ENCODE measurements at regions not wholly inside any gene's neighbourhood (a gene's known extent, or its start where the extent isn't known, plus 50 kb on each side); places are given as distances from the start of the nearest gene placed in this dataset.

DNA sequence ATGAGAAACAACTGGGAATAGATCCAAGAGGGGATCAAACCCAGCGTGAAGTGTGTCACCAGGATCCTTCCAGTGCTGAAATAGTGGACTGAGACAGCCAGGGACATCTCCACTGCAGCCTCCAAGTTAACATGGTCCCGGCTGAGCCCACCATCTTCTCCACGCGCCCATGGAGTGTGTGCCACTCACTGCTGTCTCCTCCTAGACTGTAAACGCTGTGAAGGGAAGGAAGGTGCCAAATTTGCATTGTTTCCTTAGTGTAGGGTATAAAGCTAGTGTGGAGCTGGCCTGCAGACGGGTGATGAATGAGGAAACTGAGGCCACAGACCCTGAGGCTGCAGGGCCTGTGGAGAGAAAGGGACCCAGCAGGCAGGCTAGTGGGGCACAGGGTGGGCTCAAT, 183.6 kb downstream of the FOXD2 start:
- Histone ChIP-seq H3K4me1 (ENCODE audit: control insufficient read depth, insufficient read depth, low read length, poor library complexity, severe bottlenecking) (no peaks in the 10 kb centered on the region), H3K27ac (ENCODE audit: low read depth, low read length, severe bottlenecking) (no peak overlapping the region), H3K36me3 (ENCODE audit: control insufficient read depth, insufficient read depth, low read length) (no peaks in the 10 kb centered on the region), H3K4me3 (ENCODE audit: extremely low read depth, insufficient read depth, low read length, poor library complexity, severe bottlenecking) (no peak overlapping the region), H3K9me3 (ENCODE audit: control insufficient read depth, low read length) (no peaks in the 10 kb centered on the region)
- 94 to 97% methylated on average over 6 of the region's 6 CpGs for WGBS, 2 experiments (ENCODE audit: insufficient coverage in 2 of 2)

DNA sequence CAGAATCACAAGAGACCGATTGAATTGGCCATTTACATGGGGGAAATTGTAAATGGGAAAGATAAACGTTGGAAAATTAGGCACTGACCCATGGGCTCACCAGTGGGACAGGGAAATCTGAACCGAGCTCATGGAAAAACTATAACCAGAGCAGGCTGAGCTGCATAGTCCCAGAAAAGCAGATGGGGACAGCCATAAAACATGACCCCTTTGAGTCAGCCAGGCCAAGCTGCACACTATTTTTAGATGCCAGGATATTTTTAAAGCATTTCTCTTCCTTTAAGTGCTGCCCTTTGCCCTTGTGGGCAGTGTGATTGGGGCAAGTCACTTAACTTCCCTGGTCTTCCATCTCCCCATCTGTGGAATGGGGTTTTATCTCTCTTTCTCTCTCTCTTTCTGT, 184.1 kb downstream of the FOXD2 start:
- no peak overlapping the region for H3K4me3 ChIP-seq (ENCODE audit: extremely low read depth, insufficient read depth, low read length, poor library complexity, severe bottlenecking)
- H3K36me3 ChIP-seq (ENCODE audit: control insufficient read depth, insufficient read depth, low read length): no peaks in the 10 kb centered on the region
- no peaks in the 10 kb centered on the region for H3K9me3 ChIP-seq (ENCODE audit: control insufficient read depth, low read length)
- WGBS, 2 experiments (ENCODE audit: insufficient coverage in 2 of 2): 73 to 82% methylated on average over 3 of the region's 3 CpGs
- H3K4me1 ChIP-seq (ENCODE audit: control insufficient read depth, insufficient read depth, low read length, poor library complexity, severe bottlenecking): no peaks in the 10 kb centered on the region
- H3K27ac ChIP-seq (ENCODE audit: low read depth, low read length, severe bottlenecking): no peak overlapping the region

DNA sequence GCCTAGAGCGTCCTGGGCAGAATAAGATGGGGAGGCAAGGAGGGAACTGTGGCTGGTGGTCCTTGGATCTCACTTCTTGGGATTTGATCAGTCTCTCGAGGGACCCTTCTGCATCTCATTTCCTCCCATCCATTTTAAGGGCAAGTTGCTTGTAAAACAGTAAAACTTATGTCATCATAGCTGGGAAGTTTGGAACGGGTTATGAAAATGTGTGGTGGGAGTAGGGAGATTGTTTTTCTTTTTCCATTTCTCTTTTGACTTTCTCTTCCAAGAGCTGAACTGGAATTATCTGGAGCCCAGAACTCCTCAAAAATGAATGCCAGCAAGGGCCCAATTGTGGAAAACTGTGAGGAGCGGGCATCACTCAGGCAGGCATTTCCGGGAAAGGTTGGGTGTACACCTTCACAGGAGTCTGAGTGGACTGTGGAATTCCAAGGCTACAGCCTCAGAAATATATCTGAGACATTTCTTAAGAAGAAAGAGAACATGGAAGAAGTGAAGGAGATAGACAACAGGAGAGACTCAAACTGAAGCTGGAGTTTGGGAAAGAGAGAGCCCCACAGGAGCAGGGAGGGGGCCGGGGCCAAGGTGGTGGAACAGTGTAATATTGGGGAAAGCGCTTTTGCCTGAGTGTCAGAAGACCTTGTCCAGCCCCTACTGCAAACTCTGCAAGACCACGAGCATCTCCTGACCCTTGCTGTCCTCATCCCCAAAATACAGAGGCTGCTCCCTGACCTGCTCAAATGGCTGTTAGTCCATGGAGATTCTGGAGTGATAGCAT, 185.1 kb downstream of the FOXD2 start:
- Histone ChIP-seq H3K4me1 (ENCODE audit: control insufficient read depth, insufficient read depth, low read length, poor library complexity, severe bottlenecking) (peaks cover 5% of the 10 kb centered on the region), H3K4me3 (ENCODE audit: extremely low read depth, insufficient read depth, low read length, poor library complexity, severe bottlenecking) (no peak overlapping the region), H3K36me3 (ENCODE audit: control insufficient read depth, insufficient read depth, low read length) (no peaks in the 10 kb centered on the region), H3K9me3 (ENCODE audit: control insufficient read depth, low read length) (no peaks in the 10 kb centered on the region), H3K27ac (ENCODE audit: low read depth, low read length, severe bottlenecking) (no peak overlapping the region)
- 91 to 93% methylated on average over 6 to 7 of the region's 8 CpGs for WGBS, 2 experiments (ENCODE audit: insufficient coverage in 2 of 2)

DNA sequence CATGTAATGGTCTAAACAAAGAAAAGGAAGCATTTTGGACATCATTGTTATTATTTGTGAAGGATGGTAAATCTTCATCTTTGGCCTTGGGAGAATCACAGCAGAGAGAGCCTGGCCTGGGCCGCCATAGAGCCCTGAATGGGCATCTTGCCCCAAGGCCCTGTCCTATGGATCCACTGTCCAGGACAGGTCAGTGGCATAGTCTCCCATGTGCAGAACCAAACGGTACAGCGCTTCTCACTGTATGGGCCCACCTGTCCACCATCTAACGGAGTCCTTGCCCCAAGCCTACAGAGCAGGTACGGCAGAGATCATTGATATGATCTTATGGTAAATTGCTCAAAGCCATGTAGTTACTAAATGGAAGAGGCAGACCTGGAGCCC, 185.7 kb downstream of the FOXD2 start:
- Histone ChIP-seq H3K4me3 (ENCODE audit: extremely low read depth, insufficient read depth, low read length, poor library complexity, severe bottlenecking) (no peak overlapping the region), H3K9me3 (ENCODE audit: control insufficient read depth, low read length) (no peaks in the 10 kb centered on the region), H3K4me1 (ENCODE audit: control insufficient read depth, insufficient read depth, low read length, poor library complexity, severe bottlenecking) (peaks cover 5% of the 10 kb centered on the region), H3K36me3 (ENCODE audit: control insufficient read depth, insufficient read depth, low read length) (no peaks in the 10 kb centered on the region), H3K27ac (ENCODE audit: low read depth, low read length, severe bottlenecking) (no peak overlapping the region)
- 96 to 100% methylated on average over 3 to 5 of the region's 5 CpGs for WGBS, 2 experiments (ENCODE audit: insufficient coverage in 2 of 2)

DNA sequence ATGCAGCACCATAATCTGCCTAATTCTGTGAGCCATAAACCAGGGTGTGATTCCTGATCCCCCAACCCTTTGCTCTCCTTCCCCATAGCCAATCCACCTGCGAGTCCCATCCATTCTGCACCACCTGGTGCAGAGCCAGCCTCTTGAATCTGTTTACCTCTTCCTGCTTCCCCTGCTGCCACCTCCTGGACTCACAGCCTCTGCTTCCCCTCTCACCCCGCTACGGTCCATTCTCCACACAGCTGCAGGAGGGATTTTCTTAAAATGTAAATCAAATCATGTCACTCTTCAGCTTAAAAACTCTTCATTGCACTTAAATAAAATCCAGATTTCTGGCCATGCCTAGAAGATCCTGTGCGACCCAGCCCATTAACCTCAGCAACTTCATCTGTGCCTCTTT, 186.7 kb downstream of the FOXD2 start:
- Histone ChIP-seq H3K9me3 (ENCODE audit: control insufficient read depth, low read length) (no peaks in the 10 kb centered on the region), H3K4me3 (ENCODE audit: extremely low read depth, insufficient read depth, low read length, poor library complexity, severe bottlenecking) (no peak overlapping the region), H3K36me3 (ENCODE audit: control insufficient read depth, insufficient read depth, low read length) (no peaks in the 10 kb centered on the region), H3K27ac (ENCODE audit: low read depth, low read length, severe bottlenecking) (no peak overlapping the region), H3K4me1 (ENCODE audit: control insufficient read depth, insufficient read depth, low read length, poor library complexity, severe bottlenecking) (peaks cover 5% of the 10 kb centered on the region)
- 56 to 59% methylated on average over 4 of the region's 4 CpGs for WGBS, 2 experiments (ENCODE audit: insufficient coverage in 2 of 2)

DNA sequence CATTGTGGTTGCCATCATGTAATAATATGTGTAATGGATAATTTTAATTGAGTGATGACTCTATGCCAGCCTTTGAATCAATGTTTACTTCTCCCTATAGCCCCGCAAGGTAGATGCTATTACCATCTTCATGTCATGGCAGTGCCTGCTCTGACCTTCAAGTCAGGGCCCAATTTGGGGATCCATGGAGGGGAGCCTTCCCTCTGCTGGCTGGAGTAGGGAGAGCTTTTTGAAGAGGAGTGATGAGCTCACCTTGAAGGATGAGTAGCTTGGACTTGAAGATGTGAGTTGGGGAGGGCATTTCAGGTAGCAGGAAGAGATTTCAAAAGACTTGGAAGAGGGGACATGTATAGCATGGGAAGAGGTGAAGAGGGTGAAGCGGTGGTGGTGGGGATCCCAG, 189.2 kb downstream of the FOXD2 start:
- no peaks in the 10 kb centered on the region for H3K36me3 ChIP-seq (ENCODE audit: control insufficient read depth, insufficient read depth, low read length)
- no peak overlapping the region for H3K4me3 ChIP-seq (ENCODE audit: extremely low read depth, insufficient read depth, low read length, poor library complexity, severe bottlenecking)
- WGBS, 2 experiments (ENCODE audit: insufficient coverage in 2 of 2): 100% methylated on average over 1 of the region's 2 CpGs; no CpG with 5 or more reads in 1 of the 2 experiments
- H3K4me1 ChIP-seq (ENCODE audit: control insufficient read depth, insufficient read depth, low read length, poor library complexity, severe bottlenecking): peaks cover 5% of the 10 kb centered on the region
- H3K27ac ChIP-seq (ENCODE audit: low read depth, low read length, severe bottlenecking): no peak overlapping the region
- H3K9me3 ChIP-seq (ENCODE audit: control insufficient read depth, low read length): no peaks in the 10 kb centered on the region

DNA sequence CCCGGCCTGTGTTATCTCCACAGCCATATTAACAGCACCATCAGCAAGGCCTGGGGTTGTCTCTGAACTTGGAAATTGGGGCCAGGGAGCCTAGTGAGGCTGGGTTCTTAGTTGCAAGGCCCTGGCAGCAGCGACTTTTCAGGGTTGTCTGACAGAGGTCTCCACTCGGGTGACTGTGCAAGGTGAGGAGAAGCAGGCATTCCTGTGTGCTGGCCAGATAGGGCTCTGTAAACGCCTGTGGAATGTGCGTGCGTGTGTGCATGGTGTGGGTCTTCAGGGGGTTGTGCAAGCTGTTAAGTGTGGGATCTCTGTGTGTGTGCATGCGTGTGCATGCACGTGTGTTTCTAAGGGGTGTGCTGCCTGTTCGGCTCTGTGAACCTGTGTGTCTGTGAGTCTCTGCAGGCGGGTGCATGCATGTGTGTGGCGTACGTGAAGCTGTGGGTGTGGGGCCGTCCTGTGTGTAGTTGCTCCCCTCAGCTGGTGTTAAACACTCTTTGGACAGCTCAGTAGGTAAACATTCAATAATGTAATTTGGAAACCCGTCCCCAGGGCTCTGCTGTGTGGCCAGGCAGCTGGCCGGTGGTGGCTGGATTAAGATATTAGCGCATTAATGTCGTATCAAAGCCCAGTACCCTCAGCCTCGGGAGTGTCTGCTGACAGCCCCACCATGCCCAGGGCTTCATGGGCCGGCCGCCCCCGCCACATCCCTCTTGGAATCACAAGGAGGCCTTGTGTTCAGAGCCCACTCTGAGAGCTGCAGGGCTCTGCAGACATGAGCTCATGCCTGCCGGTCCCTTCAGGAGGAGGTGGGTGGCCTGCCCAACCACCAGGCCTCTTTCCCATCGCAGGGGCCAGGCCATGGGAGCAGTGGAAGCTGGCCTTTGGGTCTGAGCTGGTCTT, 189.9 kb downstream of the FOXD2 start:
- Histone ChIP-seq H3K27ac (ENCODE audit: low read depth, low read length, severe bottlenecking) (no peak overlapping the region), H3K4me3 (ENCODE audit: extremely low read depth, insufficient read depth, low read length, poor library complexity, severe bottlenecking) (no peak overlapping the region), H3K36me3 (ENCODE audit: control insufficient read depth, insufficient read depth, low read length) (no peaks in the 10 kb centered on the region), H3K9me3 (ENCODE audit: control insufficient read depth, low read length) (no peaks in the 10 kb centered on the region), H3K4me1 (ENCODE audit: control insufficient read depth, insufficient read depth, low read length, poor library complexity, severe bottlenecking) (peaks cover 5% of the 10 kb centered on the region)
- WGBS, 2 experiments (ENCODE audit: insufficient coverage in 2 of 2): 89 to 95% methylated on average over 14 to 21 of the region's 23 CpGs

DNA sequence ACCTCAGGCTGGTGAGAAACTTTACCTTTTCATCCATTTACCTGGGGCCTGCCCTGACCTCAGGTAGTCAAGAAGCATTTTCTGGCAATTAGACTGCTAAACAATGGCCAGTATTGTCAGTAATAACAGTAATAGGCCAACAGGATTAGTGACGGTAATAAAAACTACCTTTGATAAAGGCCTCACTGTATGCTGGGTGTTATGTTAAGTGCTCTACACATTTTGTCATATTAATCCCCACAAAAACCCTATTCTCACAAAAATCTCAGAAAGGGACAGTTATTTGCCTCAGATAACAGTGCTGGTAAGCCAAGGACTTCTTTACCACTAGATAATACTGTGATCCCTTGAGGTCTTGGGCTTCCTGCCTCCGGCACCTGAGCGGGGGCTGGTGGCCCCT, 191.4 kb downstream of the FOXD2 start:
- Histone ChIP-seq H3K27ac (ENCODE audit: low read depth, low read length, severe bottlenecking) (no peak overlapping the region), H3K4me1 (ENCODE audit: control insufficient read depth, insufficient read depth, low read length, poor library complexity, severe bottlenecking) (peaks cover 5% of the 10 kb centered on the region), H3K4me3 (ENCODE audit: extremely low read depth, insufficient read depth, low read length, poor library complexity, severe bottlenecking) (no peak overlapping the region), H3K9me3 (ENCODE audit: control insufficient read depth, low read length) (no peaks in the 10 kb centered on the region), H3K36me3 (ENCODE audit: control insufficient read depth, insufficient read depth, low read length) (no peaks in the 10 kb centered on the region)
- 100% methylated on average over 2 of the region's 3 CpGs; no CpG with 5 or more reads in 1 of the 2 experiments for WGBS, 2 experiments (ENCODE audit: insufficient coverage in 2 of 2)

DNA sequence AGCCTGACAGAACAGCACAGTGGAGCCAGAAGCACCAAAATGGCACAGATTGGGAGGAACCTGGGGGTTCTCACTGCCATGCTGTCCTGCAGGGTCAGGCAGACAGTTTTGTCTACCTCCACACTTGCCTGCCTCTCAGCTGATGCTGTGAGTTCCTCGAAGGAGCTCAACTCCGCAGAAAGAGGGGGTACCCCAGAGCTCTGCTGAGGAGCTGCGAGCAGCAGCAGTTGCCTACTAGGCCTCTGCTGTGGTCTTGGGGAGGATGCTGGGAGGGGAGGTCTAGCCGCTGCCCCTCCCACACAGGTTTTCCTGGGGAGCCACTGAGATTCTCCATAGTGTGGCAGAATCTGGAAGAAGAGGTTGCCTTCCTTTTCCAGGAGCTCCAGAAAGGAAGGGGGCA, 192.5 kb downstream of the FOXD2 start:
- no peaks in the 10 kb centered on the region for H3K9me3 ChIP-seq (ENCODE audit: control insufficient read depth, low read length)
- no peak overlapping the region for H3K27ac ChIP-seq (ENCODE audit: low read depth, low read length, severe bottlenecking)
- H3K4me1 ChIP-seq (ENCODE audit: control insufficient read depth, insufficient read depth, low read length, poor library complexity, severe bottlenecking): peaks cover 5% of the 10 kb centered on the region
- H3K4me3 ChIP-seq (ENCODE audit: extremely low read depth, insufficient read depth, low read length, poor library complexity, severe bottlenecking): no peak overlapping the region
- H3K36me3 ChIP-seq (ENCODE audit: control insufficient read depth, insufficient read depth, low read length): no peaks in the 10 kb centered on the region
- 96 to 100% methylated on average over 3 of the region's 4 CpGs for WGBS, 2 experiments (ENCODE audit: insufficient coverage in 2 of 2)

DNA sequence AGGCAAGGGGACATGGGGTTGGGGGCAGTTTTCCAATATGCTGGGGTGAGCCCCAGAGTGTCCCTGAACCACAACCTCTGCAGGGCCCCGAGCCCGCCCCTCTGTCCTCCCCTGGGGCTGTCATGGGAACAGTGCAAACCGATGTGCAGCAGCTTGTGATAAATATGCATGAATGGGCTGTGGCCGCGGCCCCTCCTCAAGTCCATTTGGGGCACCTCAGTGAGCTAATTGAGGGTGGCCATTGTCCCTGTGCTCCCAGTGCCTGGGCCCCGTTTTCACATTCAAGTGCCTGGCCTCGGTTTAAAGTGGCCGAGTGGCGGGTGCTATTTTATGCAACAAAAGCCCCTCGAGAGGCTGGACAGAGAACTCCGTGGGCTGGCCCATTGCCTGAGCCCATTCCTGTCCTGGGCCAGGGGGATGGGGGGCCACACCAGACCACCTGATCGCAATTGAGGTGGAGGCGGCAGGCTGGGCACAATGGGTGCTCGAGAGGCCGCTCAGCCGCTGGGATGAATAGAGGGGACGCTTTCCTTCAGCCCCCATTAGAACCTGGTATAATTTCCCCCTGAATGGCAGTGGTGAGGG, 193.7 kb downstream of the FOXD2 start:
- WGBS, 2 experiments (ENCODE audit: insufficient coverage in 2 of 2): 86 to 91% methylated on average over 12 to 16 of the region's 17 CpGs
- Histone ChIP-seq H3K27ac (ENCODE audit: low read depth, low read length, severe bottlenecking) (no peak overlapping the region), H3K4me1 (ENCODE audit: control insufficient read depth, insufficient read depth, low read length, poor library complexity, severe bottlenecking) (peaks cover 5% of the 10 kb centered on the region), H3K4me3 (ENCODE audit: extremely low read depth, insufficient read depth, low read length, poor library complexity, severe bottlenecking) (no peak overlapping the region), H3K36me3 (ENCODE audit: control insufficient read depth, insufficient read depth, low read length) (no peaks in the 10 kb centered on the region), H3K9me3 (ENCODE audit: control insufficient read depth, low read length) (no peaks in the 10 kb centered on the region)

All from mesodermal cell (in vitro differentiated cells).